GM12878 (cell line): ENCODE measurements at regions not wholly inside any gene's neighbourhood (a gene's known extent, or its start where the extent isn't known, plus 50 kb on each side); places are given as distances from the start of the nearest gene placed in this dataset.

Source experiments
- ATF3 ChIP-seq: IDR thresholded peaks from 2 replicates; pipeline ENCODE4 v1.6.1; 2011; ENCODE audit warnings: low read depth, mild to moderate bottlenecking, low read length, moderate library complexity, borderline replicate concordance; ENCODE audit errors: extremely low read depth
- BHLHE40 ChIP-seq, 2 experiments: fragments of 450-650 bp in 1 of 2; IDR thresholded peaks; 2 replicates each; pipeline ENCODE4 v1.6.1; 2011 to 2017; ENCODE audit warnings: low read depth in 2 of 2, borderline replicate concordance in 1 of 2, improper control_type of control experiment in 1 of 2, low read length in 1 of 2, mild to moderate bottlenecking in 1 of 2
- CBX5 ChIP-seq: sonication (generic); IDR thresholded peaks from 2 replicates; pipeline ENCODE4 v1.6.1; 2016; ENCODE audit warnings: low read depth, moderate library complexity, mild to moderate bottlenecking, inconsistent platforms
- DPF2 ChIP-seq: fragments of 450-650 bp; IDR thresholded peaks from 2 replicates; pipeline ENCODE4 v1.6.1; 2017; ENCODE audit warnings: mild to moderate bottlenecking
- HSF1 ChIP-seq: fragments of 150-350 bp; IDR thresholded peaks from 2 replicates; pipeline ENCODE4 v1.6.1; 2014; ENCODE audit warnings: mild to moderate bottlenecking, low read depth, low read length
- JUNB ChIP-seq: IDR thresholded peaks from 2 replicates; pipeline ENCODE4 v1.6.1; 2016; ENCODE audit warnings: antibody characterized with exemption, mild to moderate bottlenecking
- MYB ChIP-seq: fragments of 150-350 bp; IDR thresholded peaks from 2 replicates; pipeline ENCODE4 v1.6.1; 2014; ENCODE audit warnings: mild to moderate bottlenecking, low read depth, low read length, borderline replicate concordance
- NFIC ChIP-seq: IDR thresholded peaks from 2 replicates; pipeline ENCODE4 v1.6.1; 2012; ENCODE audit warnings: low read depth, mild to moderate bottlenecking, inconsistent platforms, low read length, moderate library complexity
- PAX8 ChIP-seq: fragments of 450-650 bp; IDR thresholded peaks from 2 replicates; pipeline ENCODE4 v1.6.1; 2017; ENCODE audit warnings: mild to moderate bottlenecking, moderate library complexity
- PRDM15 ChIP-seq: fragments of 450-650 bp; formaldehyde crosslinking; IDR thresholded peaks from 2 replicates; pipeline ENCODE4 v1.4.0; 2020; ENCODE audit warnings: mild to moderate bottlenecking, moderate library complexity
- RAD51 ChIP-seq: fragments of 450-650 bp; IDR thresholded peaks from 2 replicates; pipeline ENCODE4 v1.6.1; 2016; ENCODE audit warnings: moderate library complexity, mild to moderate bottlenecking, inconsistent platforms
- SIN3A ChIP-seq: IDR thresholded peaks from 2 replicates; pipeline ENCODE4 v1.6.1; 2012; ENCODE audit warnings: low read depth, low read length, improper control_type of control experiment
- SMAD5 ChIP-seq: IDR thresholded peaks from 2 replicates; pipeline ENCODE4 v1.6.1; 2016; ENCODE audit warnings: antibody characterized with exemption, low read depth
- SPI1 ChIP-seq: IDR thresholded peaks from 2 replicates; pipeline ENCODE4 v1.6.1; 2011; ENCODE audit warnings: low read depth, mild to moderate bottlenecking, low read length, moderate library complexity, borderline replicate concordance; ENCODE audit not compliant: insufficient read depth
- STAT3 ChIP-seq: IDR thresholded peaks from 2 replicates; pipeline ENCODE4 v1.6.1; 2011; ENCODE audit warnings: low read depth, low read length, improper control_type of control experiment
- TCF12 ChIP-seq: IDR thresholded peaks from 2 replicates; pipeline ENCODE4 v1.6.1; 2011; ENCODE audit warnings: low read depth, mild to moderate bottlenecking, low read length
- ZNF592 ChIP-seq: fragments of 450-650 bp; IDR thresholded peaks from 2 replicates; pipeline ENCODE4 v1.6.1; 2017; ENCODE audit warnings: mild to moderate bottlenecking, moderate library complexity

- TF ChIP-seq BHLHE40 (IDR thresholded peaks at IDR 0.05; ENCODE audit: borderline replicate concordance in 1 of 2, low read depth in 2 of 2, low read length in 1 of 2), result peak; percentile 46 to 71; a peak in 3 of 4 replicates
- TF ChIP-seq NFIC, result peak; percentile 92
- TF ChIP-seq SMAD5, result no peak
- peak; percentile 99 for TF ChIP-seq TCF12
- 0 out of 2 replicates have a peak, but pooled peaks have one; percentile 82 for TF ChIP-seq PAX8
- TF ChIP-seq HSF1, result 0 out of 2 replicates have a peak, but pooled peaks have one; percentile 9
- TF ChIP-seq SPI1, result no peak
- peak; percentile 74; the same call in 1 of the 2 replicates for TF ChIP-seq STAT3
- no peak for TF ChIP-seq ATF3
- peak; percentile 86 for TF ChIP-seq DPF2
- TF ChIP-seq MYB, result no peak
- TF ChIP-seq CBX5, result peak; percentile 91; the same call in 1 of the 2 replicates
- TF ChIP-seq SIN3A, result no peak
- TF ChIP-seq ZNF592, result peak; percentile 52; the same call in 1 of the 2 replicates
- peak; percentile 74 for TF ChIP-seq JUNB
- peak; percentile 53; the same call in 1 of the 2 replicates for TF ChIP-seq RAD51
- TF ChIP-seq PRDM15 (CRISPR knock-in tag), result no peak
Observed at GRCh38 chr2:8312861-8313830, 368.7 kb upstream of the ID2 start (continued).
